H54 (cell line): ENCODE measurements at regions not wholly inside any gene's neighbourhood (a gene's known extent, or its start where the extent isn't known, plus 50 kb on each side); places are given as distances from the start of the nearest gene placed in this dataset.

Experiments
- DNase-seq: peaks from one replicate; pipeline ENCODE4 v3.0.0; 2011; ENCODE audit warnings: low spot score, mixed read lengths; ENCODE audit not compliant: insufficient read length
- FAIRE-seq: peaks from 3 replicates; lab custom pipeline; 2011; peaks lifted over from hg19 to GRCh38; lab: Jason Lieb, UNC
- POLR2A ChIP-seq: IDR thresholded peaks from 2 replicates; pipeline ENCODE4 v1.6.1; 2011; ENCODE audit warnings: low read depth, mild to moderate bottlenecking, low read length

- FAIRE-seq = no peak
These were observed 559.0 kb upstream of the PSMD7 start for GRCh38 chr16:73737637-73738036.

GRCh38 chr16:73735954-73736353, 560.7 kb upstream of the PSMD7 start:
- TF ChIP-seq POLR2A = no peak
- DNase-seq (no peak), FAIRE-seq (no peak)

More at GRCh38 chr16:73737637-73738036, 559.0 kb upstream of the PSMD7 start:
- DNase-seq = no peak
- TF ChIP-seq POLR2A = no peak

- no peak for DNase-seq
- TF ChIP-seq POLR2A = no peak
- peak; percentile 15 for FAIRE-seq
These were observed 561.6 kb upstream of the PSMD7 start for GRCh38 chr16:73735018-73735417.

GRCh38 chr16:73732681-73733080, 563.9 kb upstream of the PSMD7 start:
- TF ChIP-seq POLR2A = no peak
- FAIRE-seq = no peak

GRCh38 chr16:73732143-73732542, 564.5 kb upstream of the PSMD7 start:
- no peak for TF ChIP-seq POLR2A
- no peak for DNase-seq
- no peak for FAIRE-seq

More at GRCh38 chr16:73732681-73733080, 563.9 kb upstream of the PSMD7 start:
- no peak for DNase-seq

GRCh38 chr16:73730481-73731090, 566.0 kb upstream of the PSMD7 start:
- no peak for FAIRE-seq
- DNase-seq = no peak
- TF ChIP-seq POLR2A = no peak

- FAIRE-seq (no peak), DNase-seq (no peak)
- no peak for TF ChIP-seq POLR2A
These were observed 571.5 kb upstream of the PSMD7 start for GRCh38 chr16:73725156-73725555.

- FAIRE-seq = no peak
- TF ChIP-seq POLR2A = no peak
- DNase-seq = no peak
These were observed 572.1 kb upstream of the PSMD7 start for GRCh38 chr16:73724503-73724902.

GRCh38 chr16:73717266-73717974, 579.2 kb upstream of the PSMD7 start:
- FAIRE-seq (no peak), DNase-seq (no peak)
- no peak for TF ChIP-seq POLR2A

GRCh38 chr16:73714976-73715375, 581.6 kb upstream of the PSMD7 start:
- DNase-seq (no peak), FAIRE-seq (no peak)
- TF ChIP-seq POLR2A = no peak

GRCh38 chr16:73713778-73714495, 582.7 kb upstream of the PSMD7 start:
- no peak for TF ChIP-seq POLR2A
- DNase-seq (peak; percentile 14), FAIRE-seq (no peak)

- FAIRE-seq (no peak), DNase-seq (no peak)
- TF ChIP-seq POLR2A = no peak
These were observed 583.4 kb upstream of the PSMD7 start for GRCh38 chr16:73713251-73713650.

- DNase-seq (no peak), FAIRE-seq (no peak)
These were observed 585.1 kb upstream of the PSMD7 start for GRCh38 chr16:73711406-73712080.

GRCh38 chr16:73710526-73710925, 586.1 kb upstream of the PSMD7 start:
- no peak for TF ChIP-seq POLR2A
- DNase-seq (no peak), FAIRE-seq (no peak)

More at GRCh38 chr16:73711406-73712080, 585.1 kb upstream of the PSMD7 start:
- no peak for TF ChIP-seq POLR2A

GRCh38 chr16:73707863-73708262, 588.8 kb upstream of the PSMD7 start:
- DNase-seq (no peak), FAIRE-seq (no peak)
- TF ChIP-seq POLR2A = no peak
